ENCODE measurements at regions not wholly inside any gene's neighbourhood (a gene's known extent, or its start where the extent isn't known, plus 50 kb on each side); places are given as distances from the start of the nearest gene placed in this dataset.

DNA sequence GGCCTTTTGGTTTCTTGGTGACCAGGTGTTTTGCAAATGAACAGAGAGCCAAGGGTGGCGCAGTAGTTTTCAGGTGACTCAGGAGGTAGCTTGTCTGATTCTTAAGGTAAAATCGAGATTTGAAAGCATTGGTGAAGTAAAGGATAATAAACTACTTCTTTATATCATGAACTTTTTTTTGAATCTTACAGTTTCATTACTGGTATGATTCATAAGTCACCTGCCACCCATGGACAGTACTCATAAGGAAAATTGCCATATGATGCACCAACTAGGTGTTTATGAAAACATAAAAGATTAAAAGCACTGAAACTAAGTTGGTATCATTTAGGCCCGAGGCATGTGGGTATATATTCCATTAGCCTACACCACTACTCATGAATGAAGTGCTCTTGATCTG is 84.1 kb upstream of the MGAT5 start:
- no peak for DNase-seq (ENCODE audit: low read depth)

DNA sequence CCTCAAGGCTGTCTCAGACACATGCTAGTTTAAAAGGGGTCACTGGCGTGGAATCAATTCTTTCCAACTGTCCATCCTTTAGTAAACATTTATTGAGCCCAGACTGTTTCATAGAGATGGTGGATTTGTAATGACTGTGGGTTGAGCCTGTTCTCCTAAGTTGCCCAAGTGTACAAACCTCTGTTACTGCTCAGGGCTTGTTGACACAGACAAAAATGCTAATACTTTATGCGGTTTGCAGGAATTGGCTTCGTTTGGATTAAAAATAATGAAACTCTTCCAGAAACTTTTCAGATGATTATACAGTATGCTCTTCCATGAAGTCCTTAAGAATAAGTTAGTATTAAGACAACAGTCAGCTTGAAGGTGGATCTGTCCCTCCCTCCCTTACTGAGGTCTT is 83.6 kb upstream of the MGAT5 start:
- peak; percentile 18 for DNase-seq (ENCODE audit: low read depth)

DNA sequence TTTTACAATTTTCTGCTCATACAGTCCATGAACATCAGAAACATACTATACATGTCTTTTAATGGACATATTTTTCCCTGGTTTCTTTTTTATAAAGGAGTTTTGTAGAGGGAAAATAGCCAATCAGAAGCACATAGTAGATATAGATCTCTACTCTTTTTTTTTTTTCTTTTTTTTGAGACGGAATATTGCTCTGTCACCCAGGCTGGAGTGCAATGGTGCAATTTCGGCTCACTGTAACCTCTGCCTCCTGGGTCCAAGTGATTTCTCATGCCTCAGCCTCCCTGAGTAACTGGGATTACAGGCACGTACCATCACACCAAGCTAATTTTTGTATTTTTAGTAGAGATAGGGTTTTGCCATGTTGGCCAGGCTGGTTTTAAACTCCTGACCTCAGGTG is 83.2 kb upstream of the MGAT5 start:
- DNase-seq (ENCODE audit: low read depth) = no peak

DNA sequence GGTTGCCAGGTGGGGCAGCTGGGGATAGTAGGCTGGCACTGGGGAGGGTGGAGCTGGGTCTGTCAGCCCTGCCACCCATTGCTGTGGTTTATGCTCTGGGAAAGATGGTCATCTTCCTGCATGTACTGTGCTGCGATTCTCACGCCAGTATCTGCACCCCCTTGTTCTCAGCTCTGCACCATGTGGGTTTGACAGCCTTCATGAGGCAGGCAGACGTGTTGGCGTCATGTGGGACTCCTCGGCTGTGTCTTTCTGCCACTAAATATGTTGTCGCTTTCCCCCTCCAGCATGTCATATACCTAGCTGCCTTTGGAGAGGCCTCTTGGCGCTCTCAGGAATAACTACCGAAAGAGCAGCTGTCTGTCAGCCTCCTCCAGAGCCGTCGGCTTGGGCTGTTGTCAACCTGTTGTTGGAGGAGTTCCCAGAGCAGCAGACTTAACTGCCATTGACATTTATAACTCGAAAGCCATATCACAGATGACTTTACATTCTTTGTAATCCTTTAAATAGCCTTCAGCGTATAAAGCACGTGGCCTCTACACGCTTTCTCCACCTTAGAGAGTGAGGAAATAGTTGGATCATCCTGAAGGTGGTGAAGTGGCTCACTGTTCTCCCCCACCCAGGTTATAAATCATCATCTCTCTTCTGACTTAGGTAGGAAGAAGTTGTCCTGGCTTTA is 80.4 kb upstream of the MGAT5 start:
- DNase-seq (ENCODE audit: low read depth) = peak; percentile 15

DNA sequence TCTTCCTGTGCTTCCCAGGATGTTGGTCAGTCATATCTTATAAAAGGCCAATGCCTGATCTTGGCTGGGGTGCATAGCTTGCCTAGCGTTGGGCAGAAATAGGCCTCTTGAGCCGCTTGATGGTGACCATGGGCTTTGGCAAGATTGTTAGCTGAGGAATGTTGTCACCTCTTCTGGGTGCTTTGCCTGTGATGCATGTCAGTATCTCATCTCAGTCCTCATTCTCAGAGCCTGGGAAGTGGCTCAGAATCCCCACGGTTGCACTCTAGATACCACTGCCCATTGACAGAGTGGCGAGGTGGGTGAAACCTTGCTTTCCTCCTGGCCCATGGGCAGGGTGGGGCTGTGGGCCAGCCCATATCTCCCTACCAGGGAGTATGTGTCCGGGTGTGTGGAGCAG is 79.2 kb upstream of the MGAT5 start:
- no peak for DNase-seq (ENCODE audit: low read depth)

DNA sequence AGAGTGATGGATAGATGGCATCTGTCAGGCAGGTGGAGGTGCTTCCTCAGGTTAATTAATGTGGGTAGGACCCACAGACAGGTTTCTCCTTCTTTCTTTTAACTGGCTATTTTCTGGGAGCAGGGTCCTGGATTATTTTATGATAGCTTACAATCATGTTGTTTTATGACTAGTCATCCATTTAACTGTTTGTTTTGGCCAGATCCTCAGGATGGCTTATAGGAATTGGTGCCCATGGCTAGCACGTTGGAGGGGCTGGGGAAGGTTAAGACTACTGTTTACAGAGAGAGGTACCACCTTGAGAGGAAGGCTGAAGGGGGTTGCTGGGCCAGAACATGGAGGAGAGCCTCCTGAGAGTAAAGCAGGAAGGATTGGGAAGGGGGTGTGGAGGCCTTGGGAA is 78.0 kb upstream of the MGAT5 start:
- DNase-seq (ENCODE audit: low read depth) = no peak

DNA sequence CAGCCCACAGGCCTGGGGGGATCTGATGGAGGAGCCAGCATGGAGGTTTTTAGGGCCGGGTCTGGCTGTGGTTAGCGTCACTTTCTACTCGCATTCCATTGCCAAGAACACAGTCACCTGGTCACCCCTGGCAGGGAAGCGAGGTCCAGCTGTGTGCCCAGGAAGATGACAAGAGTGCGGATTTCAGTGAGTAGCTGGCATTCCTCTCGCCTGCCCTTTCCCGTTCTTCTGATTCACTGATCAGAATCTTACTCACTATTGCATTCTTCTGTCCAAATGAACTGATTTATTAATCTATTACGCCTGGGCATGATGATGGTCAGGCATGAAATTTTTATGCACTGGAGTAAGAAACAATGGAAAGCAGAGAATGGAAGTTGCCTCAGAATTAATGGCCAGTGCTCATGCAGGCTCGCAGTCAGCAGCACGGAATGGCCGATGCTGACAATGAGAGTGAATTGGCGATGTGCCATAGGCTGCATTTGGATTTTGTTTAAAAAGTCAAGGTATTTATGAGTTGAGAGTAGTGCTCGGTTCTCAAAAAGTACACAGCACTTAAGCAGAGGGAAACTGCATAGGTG is 76.4 kb upstream of the MGAT5 start:
- DNase-seq (ENCODE audit: low read depth) = peak; percentile 77

DNA sequence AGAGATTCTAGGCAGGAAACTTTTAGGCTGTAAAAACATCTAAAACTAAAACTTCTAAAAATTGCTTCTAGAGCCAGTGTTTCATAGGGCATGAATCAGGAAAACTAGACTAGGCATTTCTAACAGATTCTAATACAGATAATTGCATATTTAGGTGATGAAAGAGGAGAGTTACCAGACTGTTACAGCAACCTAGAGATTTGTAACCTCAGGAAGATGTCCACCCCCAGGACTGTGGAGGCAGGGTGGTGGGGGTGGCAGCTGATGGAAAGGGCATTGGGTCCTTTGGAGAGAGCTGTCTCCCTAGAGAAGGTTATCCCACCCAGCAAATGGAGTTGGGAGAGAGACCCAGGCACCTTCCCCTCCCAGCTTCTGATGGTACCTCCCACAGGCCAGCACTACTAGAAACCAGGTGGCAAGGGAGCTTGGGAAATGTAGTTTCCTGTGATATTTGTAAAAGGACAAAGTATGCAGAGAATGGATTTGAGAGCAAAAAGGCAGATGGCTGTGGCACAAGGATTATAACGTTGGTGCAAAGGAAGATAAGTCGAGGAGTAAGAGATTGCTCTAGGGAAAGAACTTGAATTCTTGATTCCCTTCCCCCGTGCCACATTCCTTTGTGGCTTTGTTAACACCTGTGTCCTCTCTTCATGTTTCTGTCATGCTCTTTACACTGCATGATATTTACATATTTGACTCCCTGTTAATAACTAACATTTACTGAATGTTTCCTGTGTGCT is 75.6 kb upstream of the MGAT5 start:
- peak; percentile 24 for DNase-seq (ENCODE audit: low read depth)

DNA sequence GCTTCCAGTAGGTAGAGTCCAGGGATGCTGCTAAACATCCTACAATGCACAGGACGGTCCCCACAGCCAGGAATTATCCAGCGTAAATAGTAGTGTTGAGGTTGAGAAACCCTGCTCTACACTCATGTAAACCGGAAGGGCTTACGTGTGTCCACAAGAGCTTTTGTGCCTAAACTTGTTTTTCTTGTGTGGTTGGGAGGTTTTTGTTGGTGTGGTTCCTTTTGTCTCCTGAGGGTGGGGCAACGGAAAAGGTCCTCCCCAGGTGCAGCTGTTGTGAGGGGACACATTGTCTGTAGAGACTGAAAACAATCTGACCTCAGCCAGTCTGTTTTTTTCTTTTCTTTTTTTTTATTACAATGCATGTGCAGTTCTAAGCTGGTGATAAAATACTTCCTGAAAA is 72.7 kb upstream of the MGAT5 start:
- no peak for DNase-seq (ENCODE audit: low read depth)

DNA sequence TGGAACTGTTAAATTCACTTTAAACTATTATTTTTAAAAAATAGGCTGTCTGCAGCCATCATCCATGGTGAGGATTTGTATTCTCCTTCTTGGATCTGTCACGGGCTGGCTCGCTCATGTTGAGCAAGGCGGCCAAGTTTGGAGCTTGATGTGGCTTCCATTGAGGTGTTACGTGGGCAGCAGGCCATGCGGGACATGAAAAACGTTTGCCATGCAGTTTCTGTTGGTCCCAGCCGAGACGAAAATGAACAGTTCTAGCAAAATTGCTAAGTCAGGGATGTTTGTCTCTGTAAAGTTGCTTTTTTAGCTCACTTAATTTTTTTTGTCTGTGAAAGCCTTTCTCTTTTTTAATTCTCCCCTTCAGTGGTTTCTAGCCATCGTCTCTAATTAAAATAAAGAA is 70.2 kb upstream of the MGAT5 start:
- no peak for DNase-seq (ENCODE audit: low read depth)

DNA sequence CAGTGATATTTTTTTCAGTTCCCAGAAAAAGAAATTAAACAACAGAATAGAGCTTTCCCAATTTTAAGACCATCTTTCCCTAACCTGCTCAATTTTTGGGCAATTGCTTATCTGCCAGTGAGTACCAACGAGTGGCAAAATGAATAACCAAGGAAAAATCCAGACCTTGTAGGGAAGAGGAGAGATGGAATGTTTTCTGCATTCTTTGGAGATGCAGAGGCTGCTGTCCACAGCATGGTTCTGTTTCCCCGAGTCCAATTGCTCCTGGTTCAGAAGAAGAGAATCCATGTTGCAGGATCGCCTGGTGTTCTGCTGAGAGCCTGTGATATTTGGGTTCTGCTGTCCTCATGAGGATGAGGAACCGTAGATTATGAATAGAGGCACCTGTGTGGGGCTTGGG is 68.2 kb upstream of the MGAT5 start:
- DNase-seq (ENCODE audit: low read depth) = no peak

DNA sequence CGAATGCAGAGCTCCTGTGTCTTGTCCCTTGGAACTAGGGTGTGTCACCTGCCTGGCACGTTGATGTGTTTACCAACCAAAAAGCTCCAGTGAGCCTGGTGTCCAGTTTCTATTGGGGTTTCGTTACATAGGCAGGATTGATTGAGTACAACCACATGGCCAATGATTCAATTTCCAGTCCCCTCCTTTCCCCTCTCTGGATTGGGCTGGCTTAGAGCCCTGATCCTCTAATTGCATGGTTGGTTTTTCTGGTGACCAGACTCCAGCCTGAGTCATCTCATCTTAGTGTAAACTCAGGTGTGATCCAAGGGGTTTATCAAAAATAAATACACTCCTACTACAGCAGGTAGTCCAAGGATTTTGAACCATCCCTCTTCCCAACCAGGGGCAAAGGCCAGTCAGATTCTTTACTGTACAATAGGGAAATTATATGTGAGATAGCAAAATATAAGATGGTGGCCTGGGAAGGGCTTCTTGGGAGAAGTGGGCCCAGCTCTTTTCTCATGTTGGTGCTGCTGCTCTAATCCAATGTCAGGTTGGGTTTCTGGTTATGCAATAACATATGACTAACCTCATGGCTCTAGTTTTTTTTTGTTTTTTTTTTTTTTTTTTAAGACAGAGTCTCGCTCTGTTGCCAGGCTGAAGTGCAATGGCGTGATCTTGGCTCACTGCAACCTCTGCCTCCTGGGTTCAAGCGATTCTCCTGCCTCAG is 64.7 kb upstream of the MGAT5 start:
- peak; percentile 89 for DNase-seq (ENCODE audit: low read depth)

DNA sequence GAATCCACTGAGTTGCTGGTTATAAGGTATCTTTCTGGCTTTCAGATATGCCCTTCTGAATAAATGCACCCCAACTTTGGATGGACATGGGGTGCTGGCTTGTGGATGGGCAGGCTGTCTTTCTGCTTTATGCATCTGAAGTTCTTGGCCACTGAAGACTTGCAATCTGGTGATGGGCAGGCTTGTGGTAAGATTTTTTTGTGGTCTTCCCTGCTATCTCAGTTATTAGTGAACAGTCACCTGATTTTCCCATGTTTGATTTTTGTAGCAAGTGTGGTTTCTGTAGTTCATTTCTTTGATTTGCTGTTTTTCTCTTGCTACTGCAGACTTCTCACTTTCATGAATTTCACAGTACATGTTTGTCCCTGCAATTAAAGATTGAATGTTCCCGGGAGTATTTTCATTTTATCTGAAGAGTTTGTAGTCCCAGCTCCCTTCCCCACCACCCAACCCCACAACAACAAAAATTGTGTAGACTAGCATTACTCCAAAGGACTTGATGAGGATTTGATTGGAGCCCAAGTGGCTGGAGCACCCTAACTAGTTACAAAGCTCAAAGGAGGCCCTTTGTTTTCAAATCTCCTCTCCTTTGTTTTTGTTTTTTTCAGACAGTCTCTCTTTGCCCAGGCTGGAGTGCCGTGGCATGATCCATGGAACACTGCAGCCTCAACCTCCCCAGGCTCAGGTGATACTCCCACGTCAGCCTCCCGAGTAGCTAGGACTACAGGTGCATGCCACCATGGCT is 63.6 kb upstream of the MGAT5 start:
- DNase-seq (ENCODE audit: low read depth) = no peak

DNA sequence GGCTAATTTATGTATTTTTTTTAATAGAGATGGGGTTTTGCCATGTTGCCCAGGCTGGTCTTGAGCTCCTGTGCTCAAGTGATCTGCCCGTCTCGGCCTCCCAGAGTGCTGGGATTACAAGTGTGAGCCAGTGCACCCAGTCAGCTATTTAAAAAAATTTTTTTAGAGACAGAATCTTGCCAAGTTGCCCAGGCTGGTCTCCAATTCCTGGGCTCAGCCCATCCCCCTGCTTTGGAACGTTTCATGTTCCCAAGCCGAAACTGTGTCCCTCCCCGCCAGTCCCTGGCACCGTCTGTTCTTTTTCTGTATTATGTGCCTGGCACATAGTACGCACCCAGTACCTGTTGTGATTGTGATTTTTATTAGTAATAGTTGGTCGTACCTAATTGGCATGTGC is 63.1 kb upstream of the MGAT5 start:
- no peak for DNase-seq (ENCODE audit: low read depth)

DNA sequence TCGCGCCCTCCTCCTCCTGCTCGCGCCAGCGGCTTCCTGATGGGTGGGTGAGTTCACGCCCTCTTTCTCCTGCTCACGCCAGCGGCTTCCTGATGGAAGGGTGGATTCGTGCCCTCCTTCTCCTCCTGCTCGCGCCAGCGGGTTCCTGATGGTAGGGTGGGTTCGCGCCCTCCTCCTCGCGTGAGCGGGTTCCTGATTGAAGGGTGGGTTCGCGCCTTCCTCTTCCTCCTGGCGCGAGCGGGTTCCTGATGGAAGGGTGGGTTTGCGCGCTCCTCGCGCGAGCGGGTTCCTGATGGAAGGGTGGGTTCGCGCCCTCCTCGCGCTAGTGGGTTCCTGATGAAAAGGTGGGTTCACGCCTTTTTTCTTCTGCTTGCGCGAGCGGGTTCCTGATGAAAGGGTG is 62.0 kb upstream of the MGAT5 start:
- no peak for DNase-seq (ENCODE audit: low read depth)

DNA sequence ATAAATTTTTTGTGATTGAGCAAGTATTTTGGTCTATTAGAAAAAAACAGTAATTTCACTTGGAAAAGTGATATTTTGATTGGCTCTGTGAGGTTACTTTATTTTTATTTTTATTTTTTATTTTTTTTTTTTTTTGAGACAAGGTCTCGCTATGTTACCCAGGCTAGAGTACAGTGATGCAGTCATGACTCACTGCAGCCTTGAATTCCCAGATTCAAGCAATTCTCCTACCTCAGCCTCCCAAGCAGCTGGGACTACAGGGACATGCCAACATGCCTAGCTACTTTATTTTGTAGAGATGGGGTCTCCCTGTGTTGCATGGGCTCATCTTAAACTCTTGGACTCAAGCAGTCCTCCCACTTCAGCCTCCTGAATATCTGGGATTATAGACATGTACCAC is 60.9 kb upstream of the MGAT5 start:
- DNase-seq (ENCODE audit: low read depth) = peak; percentile 61

DNA sequence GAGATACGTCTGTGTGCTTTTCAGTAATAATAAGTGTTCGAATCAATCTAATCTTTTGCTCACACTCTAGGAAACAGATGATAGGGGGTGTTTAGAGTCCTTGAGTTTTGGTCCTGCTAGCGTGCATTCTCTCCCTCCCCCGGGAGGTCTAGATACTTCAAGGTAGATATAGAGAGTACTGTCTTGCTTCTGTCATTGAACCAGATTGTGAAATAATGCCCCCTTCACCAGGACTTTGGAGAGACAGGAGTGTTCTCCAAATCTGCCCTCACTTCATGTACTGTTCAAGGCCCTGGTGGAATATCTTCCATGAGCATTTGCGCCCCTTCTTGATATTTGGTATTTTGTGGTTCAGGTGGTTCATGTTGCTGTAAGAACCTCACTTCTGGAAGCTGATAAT is 59.4 kb upstream of the MGAT5 start:
- DNase-seq (ENCODE audit: low read depth) = no peak

DNA sequence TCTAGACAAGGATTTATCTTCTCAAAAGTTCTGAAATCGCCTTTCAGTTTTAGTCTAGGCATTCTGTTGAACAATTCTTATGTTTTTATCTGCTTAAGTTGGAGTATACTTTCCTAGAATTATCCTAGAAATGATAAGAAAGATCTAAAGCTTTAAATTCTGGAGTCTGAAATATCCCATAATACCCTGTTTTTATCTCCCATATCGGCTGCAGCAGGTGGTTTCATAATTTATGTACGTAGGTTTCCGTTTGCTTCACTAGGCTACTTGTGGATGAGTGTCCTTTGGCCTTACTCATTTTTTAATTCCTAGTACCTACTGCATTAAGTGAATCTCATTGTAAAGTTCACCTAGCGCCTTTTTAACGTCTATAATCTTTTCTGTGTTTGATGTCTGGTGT is 58.5 kb upstream of the MGAT5 start:
- no peak for DNase-seq (ENCODE audit: low read depth)

DNA sequence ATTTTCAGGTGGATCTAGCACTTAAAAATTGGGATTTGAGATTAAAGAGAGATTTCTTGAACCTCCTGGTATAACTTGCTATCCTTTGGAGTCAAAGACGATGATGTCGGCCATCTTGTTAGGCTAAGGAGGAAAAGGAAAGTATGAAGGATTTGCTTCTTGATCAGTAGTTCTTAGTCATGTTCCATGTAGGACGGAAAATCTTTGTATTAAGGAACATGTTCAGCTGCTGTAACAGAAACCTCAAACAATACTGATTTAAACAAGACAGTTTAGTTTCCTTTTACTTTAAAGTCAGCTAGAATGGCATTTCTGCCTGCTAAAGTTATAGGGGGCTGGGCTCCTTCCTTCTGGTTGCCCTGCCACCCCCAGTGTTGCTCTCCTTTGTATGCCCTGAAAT is 56.4 kb upstream of the MGAT5 start:
- no peak for DNase-seq (ENCODE audit: low read depth)

DNA sequence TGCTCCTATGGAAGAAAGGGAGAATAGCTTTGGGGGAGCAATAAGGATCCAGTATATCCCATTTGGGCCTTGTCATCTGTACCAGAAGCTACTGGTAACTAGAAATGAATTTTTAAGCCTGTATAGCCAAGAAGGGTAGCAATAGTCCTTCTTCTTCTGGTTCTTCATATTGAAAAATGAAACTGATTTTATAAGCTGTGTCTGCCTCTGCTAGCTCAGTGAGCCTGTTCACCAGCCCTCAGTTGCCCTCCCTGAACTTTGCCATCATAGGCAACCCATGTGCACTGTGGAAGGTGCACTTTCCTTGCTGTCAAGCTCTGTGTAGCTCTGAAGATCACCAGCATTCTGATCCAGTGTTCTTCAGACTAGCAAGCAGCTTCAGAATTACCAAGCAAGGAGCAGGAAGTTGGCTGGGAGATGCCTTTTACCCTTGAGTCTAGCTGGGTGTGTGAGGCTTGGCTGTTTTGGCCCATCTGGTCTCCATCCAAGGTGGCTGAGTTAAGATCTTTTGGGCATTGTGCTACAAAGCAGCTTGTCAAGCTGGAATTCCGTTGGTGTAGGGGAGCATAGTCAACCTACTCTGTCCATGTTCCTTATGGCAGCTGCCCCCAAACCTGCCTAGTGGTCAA is 55.8 kb upstream of the MGAT5 start:
- no peak for DNase-seq (ENCODE audit: low read depth)

DNA sequence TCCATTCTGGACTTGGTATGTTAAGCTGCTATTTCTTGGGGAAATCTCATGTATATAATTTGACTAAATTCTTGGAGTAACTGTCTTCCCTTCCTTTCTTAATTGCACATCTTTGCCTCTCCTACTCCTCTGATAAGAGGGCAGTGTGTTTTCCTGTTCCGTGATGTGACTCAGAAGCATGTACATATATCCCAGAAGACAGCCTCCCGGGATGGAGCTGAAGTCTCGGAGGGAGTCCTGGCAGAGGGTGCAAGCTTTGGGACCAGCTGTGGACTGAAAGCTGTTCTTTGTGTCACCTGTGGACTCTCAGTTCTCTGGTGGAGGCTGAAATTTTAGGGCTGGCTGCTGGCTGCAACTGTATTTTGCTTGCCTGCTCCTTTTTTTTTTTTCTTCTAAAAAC is 54.7 kb upstream of the MGAT5 start:
- DNase-seq (ENCODE audit: low read depth) = no peak

Data from M059J (cell line).